HFF-Myc (cell line): ENCODE measurements at regions not wholly inside any gene's neighbourhood (a gene's known extent, or its start where the extent isn't known, plus 50 kb on each side); places are given as distances from the start of the nearest gene placed in this dataset.

Experiments
- DNase-seq: peaks from one replicate; pipeline ENCODE4 v3.0.0-alpha.2; 2011; ENCODE audit warnings: low read depth; ENCODE audit errors: extremely low read depth
- H3K4me3 ChIP-seq: replicated peaks from 2 replicates; pipeline ENCODE4 v1.5.1; 2011; ENCODE audit warnings: low read depth, mild to moderate bottlenecking, control low read depth, low read length
- TF ChIP-seq, protein P1 (sequence below): IDR thresholded peaks from 2 replicates; pipeline ENCODE4 v1.5.1; 2012; ENCODE audit warnings: mild to moderate bottlenecking, low read depth, low read length, control low read depth; ENCODE audit errors: missing control alignments

DNA sequence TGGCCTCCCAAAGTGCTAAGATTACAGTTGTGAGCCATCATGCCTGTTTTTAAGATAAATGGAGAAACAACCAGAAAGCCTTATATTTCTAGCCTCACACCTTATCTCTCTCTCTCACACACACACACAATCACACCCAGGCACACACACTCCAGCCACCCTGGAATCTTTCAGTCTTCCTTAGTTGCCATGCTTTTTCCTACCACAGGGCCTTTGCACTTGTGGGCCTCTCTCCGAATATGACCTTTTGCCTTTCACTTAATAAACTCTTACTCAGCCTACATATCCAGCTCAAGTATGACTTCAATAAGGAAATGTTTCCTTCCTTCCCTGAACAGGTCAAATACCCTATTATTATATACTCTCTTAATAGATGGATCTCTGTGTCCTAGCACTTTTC is 290.7 kb downstream of the NFIB start:
- TF ChIP-seq, protein P1, sequence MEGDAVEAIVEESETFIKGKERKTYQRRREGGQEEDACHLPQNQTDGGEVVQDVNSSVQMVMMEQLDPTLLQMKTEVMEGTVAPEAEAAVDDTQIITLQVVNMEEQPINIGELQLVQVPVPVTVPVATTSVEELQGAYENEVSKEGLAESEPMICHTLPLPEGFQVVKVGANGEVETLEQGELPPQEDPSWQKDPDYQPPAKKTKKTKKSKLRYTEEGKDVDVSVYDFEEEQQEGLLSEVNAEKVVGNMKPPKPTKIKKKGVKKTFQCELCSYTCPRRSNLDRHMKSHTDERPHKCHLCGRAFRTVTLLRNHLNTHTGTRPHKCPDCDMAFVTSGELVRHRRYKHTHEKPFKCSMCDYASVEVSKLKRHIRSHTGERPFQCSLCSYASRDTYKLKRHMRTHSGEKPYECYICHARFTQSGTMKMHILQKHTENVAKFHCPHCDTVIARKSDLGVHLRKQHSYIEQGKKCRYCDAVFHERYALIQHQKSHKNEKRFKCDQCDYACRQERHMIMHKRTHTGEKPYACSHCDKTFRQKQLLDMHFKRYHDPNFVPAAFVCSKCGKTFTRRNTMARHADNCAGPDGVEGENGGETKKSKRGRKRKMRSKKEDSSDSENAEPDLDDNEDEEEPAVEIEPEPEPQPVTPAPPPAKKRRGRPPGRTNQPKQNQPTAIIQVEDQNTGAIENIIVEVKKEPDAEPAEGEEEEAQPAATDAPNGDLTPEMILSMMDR = no peak
- no peak overlapping the region for H3K4me3 ChIP-seq
- DNase-seq = no peak

DNA sequence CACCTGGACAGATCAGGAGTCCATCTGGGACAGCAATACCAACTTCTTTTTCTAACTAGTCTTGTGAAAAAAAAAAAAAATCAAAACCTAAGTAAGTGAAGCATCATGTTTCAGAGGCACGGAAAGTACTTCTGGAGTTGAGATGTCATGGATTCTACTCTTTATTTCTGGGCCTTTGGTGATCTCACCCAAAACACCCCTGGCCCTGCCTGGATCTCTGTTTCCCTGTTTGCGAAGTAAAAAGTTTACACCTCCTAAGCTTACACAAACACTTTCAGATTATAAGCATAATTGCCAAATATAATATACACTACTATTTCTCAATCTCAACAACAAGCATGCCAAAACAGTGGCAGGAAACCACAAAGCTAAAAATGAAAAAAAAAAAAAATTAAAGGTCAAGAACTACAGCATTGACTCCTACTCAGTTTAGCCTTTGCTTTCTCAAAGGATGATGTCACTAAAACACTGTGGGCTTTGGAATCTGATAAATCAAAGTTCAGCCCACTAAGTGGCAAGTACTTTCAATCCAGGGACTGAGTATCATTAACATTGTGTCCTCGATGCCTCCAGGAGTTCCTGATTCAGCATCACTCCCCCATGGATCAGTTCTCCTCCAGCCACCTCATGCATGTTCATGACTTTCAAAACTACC is 291.9 kb downstream of the NFIB start:
- TF ChIP-seq, protein P1 = no peak
- no peak for DNase-seq
- no peak overlapping the region for H3K4me3 ChIP-seq

DNA sequence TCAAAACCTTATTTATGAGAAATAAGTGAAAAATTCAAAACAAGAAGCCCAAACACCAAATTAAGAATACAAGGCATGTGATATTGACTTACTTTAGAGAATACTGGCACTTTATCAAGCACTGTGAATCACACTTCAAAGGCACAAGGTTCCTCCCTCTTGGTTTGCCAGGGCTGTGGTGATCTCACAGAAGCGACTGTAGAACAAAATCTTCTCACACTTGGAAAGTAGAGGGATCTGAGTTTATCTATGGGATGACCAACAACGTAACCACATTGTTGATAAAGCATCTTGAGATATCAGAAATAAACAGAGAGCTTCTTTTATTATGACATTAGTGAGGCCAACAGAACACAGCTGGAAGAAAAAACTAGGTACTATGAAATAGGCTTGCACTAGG is 295.9 kb downstream of the NFIB start:
- H3K4me3 ChIP-seq = no peak overlapping the region
- TF ChIP-seq, protein P1 = no peak
- no peak for DNase-seq

- DNase-seq = no peak
- TF ChIP-seq, protein P1 = no peak
- H3K4me3 ChIP-seq = no peak overlapping the region
Measured at GRCh38 chr9:14014744-14015143, 299.2 kb downstream of the NFIB start.

- DNase-seq = no peak
- TF ChIP-seq, protein P1 = no peak
- H3K4me3 ChIP-seq = no peak overlapping the region
Measured at GRCh38 chr9:14014218-14014617, 299.7 kb downstream of the NFIB start.

DNA sequence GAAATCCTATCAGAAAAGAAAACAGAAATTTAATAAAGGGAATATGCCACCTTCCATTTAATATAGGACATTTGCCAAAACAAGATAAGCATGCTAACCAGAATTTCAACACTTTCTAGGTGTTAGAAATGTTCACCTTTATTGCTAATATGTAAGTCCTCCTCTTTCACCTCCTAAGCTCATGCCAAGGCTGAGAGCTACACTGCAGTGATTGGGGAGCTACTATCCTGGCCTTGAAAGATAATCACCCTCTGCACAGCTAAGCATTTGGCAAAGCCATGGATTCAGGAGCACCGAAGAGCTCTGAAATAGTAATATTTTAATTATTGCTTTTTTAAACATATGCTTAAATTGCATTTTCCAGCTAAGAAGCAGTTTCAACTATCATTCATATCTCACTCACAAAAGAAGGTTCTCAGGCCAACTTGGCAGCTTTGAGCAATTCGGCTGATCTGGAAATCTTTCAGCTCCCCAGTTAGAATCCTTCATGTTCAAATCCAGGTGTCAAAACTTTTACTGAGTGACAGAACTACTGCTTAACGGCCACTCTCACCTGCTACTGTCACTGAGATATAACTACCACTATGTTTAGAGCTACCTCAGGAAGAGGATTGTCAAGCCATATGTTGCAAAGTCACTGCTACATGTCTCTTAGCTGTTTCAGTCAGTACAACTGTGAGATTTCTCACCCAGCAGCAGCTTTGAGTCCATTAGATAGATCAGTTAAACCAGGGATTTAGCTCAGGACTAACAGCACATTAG is 302.0 kb downstream of the NFIB start:
- TF ChIP-seq, protein P1 = no peak
- H3K4me3 ChIP-seq = no peak overlapping the region
- DNase-seq = no peak
